DMS79 (cell line): ENCODE measurements at regions not wholly inside any gene's neighbourhood (a gene's known extent, or its start where the extent isn't known, plus 50 kb on each side); places are given as distances from the start of the nearest gene placed in this dataset.

Experiments used
- DNase-seq: peaks from one replicate; lab custom pipeline; 2025; lab: John Stamatoyannopoulos, UW

GRCh38 chr9:135239100-135239768, 151.8 kb downstream of the OLFM1 start:
- DNase-seq, result no peak

DNA sequence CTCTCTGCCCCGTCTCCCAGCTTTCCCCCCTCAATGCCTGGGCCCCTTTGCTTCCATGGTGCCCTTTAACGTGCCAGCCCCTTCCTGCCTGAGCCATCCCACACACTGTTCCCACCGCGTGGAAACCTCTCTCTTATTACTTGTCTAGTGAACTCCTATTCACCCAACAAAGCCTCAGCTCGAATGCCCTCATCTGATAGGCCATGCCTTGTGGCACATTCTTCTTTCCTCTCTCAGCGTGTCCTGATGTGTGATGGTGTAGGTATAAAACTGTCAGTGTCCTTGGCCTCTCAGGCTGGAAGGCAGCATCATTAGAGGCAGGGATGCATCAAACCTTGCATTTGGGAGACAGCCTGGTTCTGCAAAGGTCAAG, 152.3 kb downstream of the OLFM1 start:
- no peak for DNase-seq

DNA sequence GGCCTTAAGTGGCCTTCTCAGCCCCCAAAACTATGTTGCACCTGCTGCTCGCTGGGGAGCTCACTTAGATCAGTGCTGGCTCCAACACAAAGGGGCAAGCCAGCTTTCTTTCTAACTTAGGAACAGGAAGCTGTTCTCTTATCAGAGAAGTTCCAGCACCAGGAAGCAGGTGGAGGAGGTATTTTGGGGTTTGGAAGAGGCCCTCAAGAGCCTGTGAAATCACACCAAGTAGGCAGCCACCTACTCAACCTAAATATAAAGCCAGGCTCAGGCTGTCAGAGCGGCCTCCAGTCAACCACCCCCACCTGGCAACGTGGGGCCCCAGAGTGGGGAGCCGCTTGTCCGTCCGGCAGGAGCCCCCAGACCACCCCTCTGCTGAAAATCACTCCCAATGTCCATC, 152.8 kb downstream of the OLFM1 start:
- DNase-seq, result no peak

GRCh38 chr9:135240871-135241311, 153.4 kb downstream of the OLFM1 start:
- DNase-seq, result peak; percentile 65

DNA sequence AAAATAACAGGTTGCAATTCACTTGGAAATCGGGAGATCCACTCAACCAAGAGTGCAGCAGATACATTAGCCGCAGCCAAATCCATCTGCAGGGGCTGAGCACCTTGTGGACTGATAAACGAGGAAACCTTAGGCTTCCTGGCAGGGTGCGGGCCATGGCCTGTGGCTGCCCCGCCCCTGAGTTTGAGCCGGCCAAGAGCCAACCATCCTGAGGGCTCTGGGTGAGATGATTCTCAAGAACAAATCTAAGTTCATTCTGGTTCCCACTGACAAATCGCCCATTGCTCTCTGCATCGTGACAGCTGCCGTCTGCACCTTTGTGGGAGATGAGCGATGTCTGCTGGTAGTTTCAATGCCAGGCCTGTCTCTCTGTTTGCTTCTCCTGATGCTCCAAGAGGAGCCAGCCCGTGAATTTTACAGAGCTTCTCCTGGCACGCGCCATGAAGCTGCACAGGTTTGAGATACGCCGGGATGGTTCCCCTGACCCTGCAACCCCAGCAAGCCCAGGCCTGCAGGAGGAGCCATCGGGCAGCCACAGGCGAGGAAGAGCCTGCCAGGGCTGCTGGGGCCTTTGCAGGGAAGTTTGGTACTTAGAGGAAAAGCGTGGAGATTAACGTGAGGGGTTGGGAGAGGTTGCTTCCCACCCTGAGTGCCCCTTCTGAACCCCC, 154.0 kb downstream of the OLFM1 start:
- DNase-seq, result peak; percentile 79

- DNase-seq, result no peak
Measured at GRCh38 chr9:135242049-135242396, 154.6 kb downstream of the OLFM1 start.

GRCh38 chr9:135242406-135242805, 154.9 kb downstream of the OLFM1 start:
- DNase-seq, result no peak

DNA sequence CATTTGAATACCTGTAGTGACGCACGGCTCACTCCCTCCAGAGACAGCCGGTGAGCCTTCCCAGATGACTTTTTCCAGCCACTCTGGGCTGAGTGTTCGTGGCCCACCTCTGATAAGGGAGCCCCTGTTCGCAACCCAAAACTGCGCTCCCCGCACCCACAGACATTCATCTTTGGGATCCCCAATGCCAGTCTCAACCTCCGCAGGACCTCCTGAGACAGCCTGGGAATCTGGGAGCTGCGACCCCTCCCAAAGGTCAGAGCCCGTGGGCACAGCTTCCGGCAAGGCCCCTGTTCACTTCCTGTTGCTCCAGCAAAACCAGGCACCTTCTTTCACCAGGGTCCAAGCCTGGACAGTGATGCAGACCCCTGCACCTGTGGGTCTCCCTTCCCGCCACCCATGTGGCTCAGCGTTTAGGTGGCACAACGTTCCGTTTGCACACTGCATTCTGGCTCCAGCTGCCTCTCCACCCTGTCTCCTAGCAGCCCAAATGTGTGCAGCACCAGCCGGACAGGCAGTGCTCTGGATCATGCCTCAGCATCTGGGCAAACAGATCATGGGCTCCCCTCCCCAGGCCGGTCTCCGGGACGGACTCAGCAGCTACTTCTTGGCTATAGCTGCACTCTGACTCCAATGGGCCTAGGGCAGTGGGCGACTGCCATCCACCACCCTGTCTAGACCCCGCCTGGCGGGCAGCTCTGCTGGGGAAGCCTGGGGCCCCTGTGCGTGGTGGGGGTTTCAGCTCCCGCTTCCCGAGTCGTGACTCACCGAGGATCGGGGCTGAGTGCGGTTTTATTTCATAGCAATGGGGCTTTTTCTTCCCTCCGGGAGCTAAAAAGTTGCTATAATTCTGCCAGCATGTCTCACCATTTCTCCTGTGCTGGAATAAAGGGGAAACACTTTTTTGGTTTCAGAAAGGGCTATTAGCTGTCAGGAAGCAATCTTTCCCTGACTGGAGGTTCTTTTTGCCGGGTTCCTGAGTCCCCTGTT, 156.0 kb downstream of the OLFM1 start:
- DNase-seq, result no peak

- DNase-seq, result peak; percentile 63
Measured at GRCh38 chr9:135244271-135245221, 157.1 kb downstream of the OLFM1 start.

DNA sequence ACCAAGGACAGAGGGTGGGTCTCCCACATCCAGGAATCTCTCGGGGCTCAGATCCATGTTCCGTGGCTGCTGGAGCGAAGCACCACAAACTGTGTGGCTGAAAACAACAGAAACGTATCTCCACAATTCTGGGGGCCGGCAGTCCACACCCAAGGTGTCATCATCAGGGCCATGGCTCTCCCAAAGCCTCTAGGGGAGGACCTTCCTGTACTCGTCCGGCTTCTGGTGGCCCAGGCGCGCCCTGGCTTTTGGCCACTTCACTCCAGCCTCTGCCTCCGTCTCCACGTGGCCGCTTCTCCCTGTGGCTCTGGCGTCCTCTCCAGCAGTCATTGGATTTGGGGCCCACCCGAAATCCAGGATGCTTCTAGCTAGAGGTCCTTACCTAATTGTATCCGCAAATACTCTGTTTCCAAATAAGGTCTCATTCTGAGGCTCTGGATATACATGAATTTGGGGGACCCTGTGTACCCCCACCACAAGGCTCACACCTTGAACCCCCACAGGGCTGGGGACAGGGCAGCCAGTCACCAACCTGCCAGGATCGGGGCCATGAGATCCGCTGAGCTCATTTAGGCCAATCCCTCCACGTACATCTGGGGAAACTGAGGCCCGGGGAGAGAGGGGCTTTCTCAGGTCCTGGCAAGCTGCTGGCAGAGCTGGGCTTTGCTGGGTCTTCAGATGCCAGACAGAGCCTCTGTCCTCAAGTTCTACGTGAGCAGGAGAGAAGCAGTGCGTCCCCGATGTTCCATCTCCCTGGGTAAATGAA, 158.2 kb downstream of the OLFM1 start:
- no peak for DNase-seq

DNA sequence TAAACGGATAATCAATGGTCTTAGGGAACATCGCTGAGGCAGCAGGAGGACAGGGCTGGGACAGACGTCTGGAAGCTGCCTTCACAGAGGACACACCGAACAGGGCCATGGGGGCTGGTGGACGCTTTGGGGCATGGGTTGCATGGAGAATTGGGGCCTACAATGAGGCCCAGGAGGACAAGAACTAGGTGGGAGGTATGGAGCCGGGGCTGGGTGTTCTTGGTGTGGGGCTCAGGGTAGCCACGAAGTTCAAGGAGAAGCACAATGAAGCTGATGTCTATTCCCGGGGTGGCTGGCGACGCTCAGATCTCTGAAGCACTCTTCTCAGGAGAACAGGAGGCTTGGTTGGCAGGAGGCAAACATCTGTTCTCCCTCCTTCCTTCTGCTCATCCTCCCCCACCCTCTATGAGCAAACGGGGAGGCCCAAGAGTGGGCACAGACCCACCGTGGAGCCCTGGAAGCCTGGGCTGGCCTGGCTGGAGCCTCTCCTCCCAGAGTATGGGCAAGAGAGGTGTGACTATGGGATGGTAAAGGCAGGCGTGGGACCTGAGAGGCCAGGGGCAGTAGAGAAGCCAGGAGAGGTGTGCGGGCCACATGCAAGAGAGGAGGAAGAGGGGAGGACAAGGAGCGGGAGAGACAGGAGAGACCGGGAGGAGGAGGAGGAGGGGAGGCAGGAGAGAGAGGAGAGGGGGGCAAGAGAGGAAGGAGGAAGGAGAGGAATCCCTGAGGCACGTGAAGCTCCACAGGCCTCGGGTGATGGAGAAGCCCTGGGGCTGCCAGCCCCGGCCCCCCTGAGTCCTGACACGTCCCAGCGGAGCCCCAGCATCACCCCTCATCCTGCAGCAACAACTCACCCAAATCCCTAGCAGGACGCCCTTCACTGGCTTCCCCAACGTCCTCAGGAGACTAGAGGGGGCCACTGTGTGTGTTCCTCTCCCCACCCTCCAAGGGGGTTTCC, 159.1 kb downstream of the OLFM1 start:
- DNase-seq, result no peak

DNA sequence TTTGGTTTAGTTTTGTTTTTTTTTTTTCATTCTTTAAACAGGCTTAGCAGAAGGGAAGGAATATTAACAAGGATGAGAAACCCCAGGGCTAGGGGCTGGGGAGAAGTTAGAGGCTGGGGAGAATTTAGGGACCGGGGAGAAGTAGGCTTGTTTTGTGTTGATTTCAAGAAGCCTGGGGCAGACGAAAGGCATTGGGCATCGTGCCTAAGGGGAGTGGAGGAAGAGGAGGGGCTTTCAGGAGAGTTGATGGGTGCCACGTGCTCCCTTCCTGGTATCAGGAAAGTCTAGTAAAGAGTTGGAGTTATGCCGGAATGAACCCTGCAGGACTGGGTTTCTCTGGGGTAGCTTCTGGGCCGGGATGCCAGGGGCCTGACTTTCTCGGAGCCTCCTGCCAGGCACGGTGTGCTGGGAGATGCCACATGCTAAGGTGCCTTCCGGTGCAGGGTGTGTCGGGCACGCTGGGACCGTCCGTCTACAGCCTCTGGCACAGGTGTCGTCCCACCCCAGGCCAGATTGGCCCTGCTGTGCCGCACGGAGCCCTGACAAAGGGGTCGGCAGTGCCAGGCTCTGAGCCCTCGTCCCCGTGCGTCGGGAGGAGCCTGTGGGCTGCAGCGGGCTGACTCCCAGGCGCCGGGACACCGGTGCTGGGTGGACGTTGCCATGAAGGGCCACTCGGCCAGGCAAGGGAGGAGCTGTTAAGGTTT, 159.9 kb downstream of the OLFM1 start:
- DNase-seq, result no peak

- no peak for DNase-seq
Measured at GRCh38 chr9:135248111-135248510, 160.6 kb downstream of the OLFM1 start.

DNA sequence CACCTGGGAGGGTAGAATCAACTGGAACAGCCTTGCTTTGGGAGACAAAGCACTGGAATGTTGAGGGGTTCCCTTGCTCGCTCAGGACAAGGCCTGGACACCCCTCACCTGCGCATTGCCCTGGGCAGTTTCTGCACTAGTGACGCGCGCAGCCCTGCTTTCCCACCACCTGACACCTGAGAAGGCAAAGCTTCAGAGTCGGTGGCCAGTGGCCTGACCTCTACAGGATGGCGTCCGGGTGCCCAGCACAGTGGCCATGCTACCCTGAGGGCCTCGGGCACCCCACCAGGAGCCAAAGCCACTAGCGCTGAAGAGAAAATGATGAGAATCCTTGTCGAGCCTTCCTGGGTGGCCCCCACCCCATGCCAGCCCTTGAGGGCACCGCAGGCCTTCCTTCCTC, 161.3 kb downstream of the OLFM1 start:
- no peak for DNase-seq

DNA sequence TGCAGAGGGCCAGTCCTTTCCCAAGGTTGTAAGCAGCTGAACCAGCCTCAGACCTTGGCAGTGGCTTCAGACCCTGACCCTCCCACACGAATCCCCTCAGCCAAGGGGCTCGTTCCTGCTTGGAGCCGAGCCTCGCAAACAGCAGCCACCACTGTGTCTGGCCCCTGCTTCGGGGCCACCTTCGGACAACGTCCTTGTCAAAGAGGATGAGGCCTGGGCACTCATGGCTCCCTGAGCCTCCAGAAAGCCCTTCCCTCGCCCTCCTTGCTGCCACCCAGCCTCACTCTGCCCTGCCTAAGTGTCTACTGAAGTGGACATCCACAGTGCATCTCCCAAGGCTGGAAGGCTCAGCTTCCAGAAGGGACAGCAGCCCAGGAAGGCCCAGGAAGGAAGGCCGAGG, 161.7 kb downstream of the OLFM1 start:
- no peak for DNase-seq

- DNase-seq, result no peak
Measured at GRCh38 chr9:135249711-135250110, 162.2 kb downstream of the OLFM1 start.

DNA sequence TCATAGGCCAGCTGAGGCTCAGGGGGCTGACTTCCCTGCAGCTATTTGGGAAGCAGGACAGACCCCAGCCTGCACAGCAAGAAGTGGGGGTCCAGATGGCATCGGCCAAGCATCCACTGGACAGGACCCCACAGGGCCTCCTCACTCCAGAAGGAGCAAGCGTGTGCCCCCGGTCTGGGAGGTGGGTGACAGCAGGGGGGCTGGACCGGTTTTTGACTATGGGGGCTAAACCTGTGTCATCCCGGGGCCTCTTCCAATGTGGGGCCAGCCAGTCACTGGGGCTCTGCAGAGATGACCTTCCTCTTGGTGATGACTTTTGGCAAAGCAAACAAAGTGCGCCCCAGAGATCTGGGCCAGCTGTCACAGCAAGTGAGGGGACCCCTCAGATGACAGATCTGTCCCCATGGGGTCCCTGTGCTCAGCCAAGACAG, 163.9 kb downstream of the OLFM1 start:
- DNase-seq, result no peak

GRCh38 chr9:135251996-135252760, 164.7 kb downstream of the OLFM1 start:
- DNase-seq, result no peak
